RPMI7951 (cell line): ENCODE measurements at regions not wholly inside any gene's neighbourhood (a gene's known extent, or its start where the extent isn't known, plus 50 kb on each side); places are given as distances from the start of the nearest gene placed in this dataset.
A peak's percentile ranks its signal among the peaks of the same experiment; 100 is the strongest.

Experiments used
- DNase-seq: peaks from one replicate; pipeline ENCODE4 v3.0.0-alpha.2; 2012; ENCODE audit warnings: low read depth

- peak; percentile 64 for DNase-seq
Measured at GRCh38 chr5:56460681-56461191, 227.6 kb upstream of the ANKRD55 start.

GRCh38 chr5:56460195-56460546 lies 227.0 kb upstream of the ANKRD55 start:
- DNase-seq: no peak

- no peak for DNase-seq
Measured at GRCh38 chr5:56459394-56460194, 226.5 kb upstream of the ANKRD55 start.

GRCh38 chr5:56457887-56458812 lies 225.0 kb upstream of the ANKRD55 start:
- peak; percentile 88 for DNase-seq

- DNase-seq: peak; percentile 73
Measured at GRCh38 chr5:56456002-56456401, 222.9 kb upstream of the ANKRD55 start.

- no peak for DNase-seq
Measured at GRCh38 chr5:56455417-56455816, 222.3 kb upstream of the ANKRD55 start.

- DNase-seq: no peak
Measured at GRCh38 chr5:56454219-56454862, 221.2 kb upstream of the ANKRD55 start.

GRCh38 chr5:56451742-56452141 lies 218.6 kb upstream of the ANKRD55 start:
- DNase-seq: no peak

GRCh38 chr5:56450766-56451165 lies 217.6 kb upstream of the ANKRD55 start:
- peak; percentile 52 for DNase-seq

GRCh38 chr5:56449071-56449640 lies 216.0 kb upstream of the ANKRD55 start:
- DNase-seq: peak; percentile 92

GRCh38 chr5:56447656-56448055 lies 214.5 kb upstream of the ANKRD55 start:
- DNase-seq: no peak

GRCh38 chr5:56447232-56447631 lies 214.1 kb upstream of the ANKRD55 start:
- DNase-seq: peak; percentile 67

GRCh38 chr5:56446728-56447127 lies 213.6 kb upstream of the ANKRD55 start:
- no peak for DNase-seq

- DNase-seq: no peak
Measured at GRCh38 chr5:56443826-56444225, 210.7 kb upstream of the ANKRD55 start.

- peak; percentile 72 for DNase-seq
Measured at GRCh38 chr5:56440871-56441740, 208.0 kb upstream of the ANKRD55 start.

- no peak for DNase-seq
Measured at GRCh38 chr5:56434986-56435385, 201.9 kb upstream of the ANKRD55 start.

- DNase-seq: no peak
Measured at GRCh38 chr5:56433039-56433617, 200.0 kb upstream of the ANKRD55 start.

GRCh38 chr5:56432321-56432720 lies 199.2 kb upstream of the ANKRD55 start:
- DNase-seq: no peak

- DNase-seq: no peak
Measured at GRCh38 chr5:56430422-56430821, 197.3 kb upstream of the ANKRD55 start.

GRCh38 chr5:56429110-56429561 lies 196.0 kb upstream of the ANKRD55 start:
- DNase-seq: no peak
